Left renal cortex interstitium (tissue), 4 donors: ENCODE measurements at regions not wholly inside any gene's neighbourhood (a gene's known extent, or its start where the extent isn't known, plus 50 kb on each side); places are given as distances from the start of the nearest gene placed in this dataset.

Experiments used
- DNase-seq, 4 donors: peaks; one replicate each; pipeline ENCODE4 v3.0.0-alpha.2; 2013; ENCODE audit warnings: low read depth in 4 of 4, low spot score in 2 of 4, missing footprints in 1 of 4

GRCh38 chr2:8300905-8301304 lies 381.0 kb upstream of the ID2 start:
- DNase-seq, result no peak

- no peak for DNase-seq
Measured at GRCh38 chr2:8303322-8303832, 378.5 kb upstream of the ID2 start.

GRCh38 chr2:8304821-8305766 lies 376.8 kb upstream of the ID2 start:
- no peak for DNase-seq

GRCh38 chr2:8306530-8307351 lies 375.1 kb upstream of the ID2 start:
- no peak for DNase-seq

GRCh38 chr2:8307606-8308180 lies 374.2 kb upstream of the ID2 start:
- no peak for DNase-seq

- DNase-seq, result no peak
Measured at GRCh38 chr2:8309131-8309530, 372.7 kb upstream of the ID2 start.

GRCh38 chr2:8310557-8311455 lies 371.1 kb upstream of the ID2 start:
- no peak for DNase-seq

GRCh38 chr2:8312221-8312620 lies 369.6 kb upstream of the ID2 start:
- DNase-seq, result no peak

GRCh38 chr2:8312861-8313830 lies 368.7 kb upstream of the ID2 start:
- no peak for DNase-seq

- DNase-seq, result no peak
Measured at GRCh38 chr2:8314063-8314462, 367.8 kb upstream of the ID2 start.

GRCh38 chr2:8315531-8316165 lies 366.2 kb upstream of the ID2 start:
- DNase-seq, result no peak

GRCh38 chr2:8316356-8316755 lies 365.5 kb upstream of the ID2 start:
- DNase-seq, result no peak

GRCh38 chr2:8317418-8317817 lies 364.4 kb upstream of the ID2 start:
- DNase-seq, result no peak

GRCh38 chr2:8319219-8319618 lies 362.6 kb upstream of the ID2 start:
- DNase-seq, result no peak

- DNase-seq, result no peak
Measured at GRCh38 chr2:8320311-8321066, 361.4 kb upstream of the ID2 start.

- no peak for DNase-seq
Measured at GRCh38 chr2:8322634-8323033, 359.2 kb upstream of the ID2 start.

- no peak for DNase-seq
Measured at GRCh38 chr2:8324164-8324856, 357.5 kb upstream of the ID2 start.
